K562 (cell line): ENCODE measurements at regions not wholly inside any gene's neighbourhood (a gene's known extent, or its start where the extent isn't known, plus 50 kb on each side); places are given as distances from the start of the nearest gene placed in this dataset.

Experiments
- ATAC-seq: fragments of 200-7000 bp; cut with Tn5 transposase; 3 replicates; pipeline ENCODE4 v1.9.1; 2020; ENCODE audit warnings: moderate library complexity
- BruUV-seq: library from RNA; stranded (reverse); fragments of 400-500 nt; replicated peaks from 2 replicates; lab custom pipeline; 2021; lab: Mats Ljungman, UMichigan
- CTCF ChIA-PET: fragments of 300-600 bp; formaldehyde crosslinking; extraction: SDS; loops from one replicate; lab custom pipeline; 2021; ENCODE audit warnings: low intra/inter-chr PET ratio; lab: Yijun Ruan, JAX
- POLR2A ChIA-PET: fragments of 300-600, 350-650 bp; sonication (Branson Sonifier 250); formaldehyde crosslinking; extraction: SDS; loops from one replicate; lab custom pipeline; 2021; ENCODE audit warnings: antibody characterized with exemption, inconsistent platforms; lab: Yijun Ruan, JAX
- DNase-seq, 4 experiments: peaks; one replicate each; pipeline versions ENCODE4 v3.0.0 to v3.0.0-alpha.2; 2011 to 2018; ENCODE audit warnings: low spot score in 3 of 4, mixed read lengths in 3 of 4; ENCODE audit errors: extremely low read depth in 1 of 4
- FAIRE-seq: peaks from 2 replicates; lab custom pipeline; 2011; peaks lifted over from hg19 to GRCh38; lab: Jason Lieb, UNC
- H2AFZ ChIP-seq: 2 replicates; pipeline ENCODE4 v1.6.0; 2011; ENCODE audit warnings: low read depth, low read length, control low read depth, inconsistent platforms
- H3K27ac ChIP-seq: fragments of 200-600 bp; 3 replicates; pipeline ENCODE4 v1.8.0; 2011; ENCODE audit warnings: low read depth, mild to moderate bottlenecking, control low read depth, inconsistent platforms, low read length, moderate library complexity, mixed read lengths; ENCODE audit errors: extremely low read depth
- H3K27me3 ChIP-seq, 2 experiments: fragments of 300-600 bp in 1 of 2; 2 replicates in 1 of 2; 3 replicates in 1 of 2; pipeline versions ENCODE4 v1.6.0 to v1.8.0; 2011; ENCODE audit warnings: inconsistent platforms in 2 of 2, low read length in 2 of 2, mild to moderate bottlenecking in 1 of 2, mixed read lengths in 1 of 2, moderate library complexity in 1 of 2; ENCODE audit not compliant: control insufficient read depth in 2 of 2, insufficient read depth in 2 of 2
- H3K36me3 ChIP-seq: fragments of 300-600 bp; 3 replicates; pipeline ENCODE4 v1.8.0; 2011; ENCODE audit warnings: mild to moderate bottlenecking, low read length, inconsistent platforms; ENCODE audit not compliant: control insufficient read depth, insufficient read depth
- H3K4me1 ChIP-seq, 2 experiments: fragments of 200-600 bp in 1 of 2; replicated peaks in 1 of 2; 2 replicates in 1 of 2; 3 replicates in 1 of 2; pipeline versions ENCODE4 v1.5.1 to v1.8.0; 2011; ENCODE audit warnings: inconsistent platforms in 2 of 2, low read length in 2 of 2, mild to moderate bottlenecking in 1 of 2, mixed read lengths in 1 of 2, moderate library complexity in 1 of 2; ENCODE audit not compliant: control insufficient read depth in 2 of 2, insufficient read depth in 2 of 2
- H3K4me2 ChIP-seq: 2 replicates; pipeline ENCODE4 v1.6.1; 2011; ENCODE audit warnings: low read length, control low read depth, inconsistent platforms, mixed read lengths; ENCODE audit not compliant: insufficient read depth
- H3K4me3 ChIP-seq: fragments of 200-600 bp; sonication (generic), shearing (Covaris generic); 2 replicates; pipeline ENCODE4 v1.5.1; 2016; ENCODE audit warnings: control low read depth, inconsistent platforms
- H3K79me2 ChIP-seq: fragments of 200-600 bp; 3 replicates; pipeline ENCODE4 v1.8.0; 2011; ENCODE audit warnings: low read length, inconsistent platforms; ENCODE audit not compliant: control insufficient read depth, insufficient read depth
- H3K9ac ChIP-seq, 2 experiments: 2 replicates each; pipeline versions ENCODE4 v1.6.0 to v1.6.1; 2011; ENCODE audit warnings: low read depth in 2 of 2, low read length in 2 of 2, control low read depth in 1 of 2, inconsistent platforms in 1 of 2, mild to moderate bottlenecking in 1 of 2, mixed read lengths in 1 of 2; ENCODE audit not compliant: insufficient read depth in 1 of 2
- H3K9me1 ChIP-seq: one replicate; pipeline ENCODE4 v1.6.0; 2011; ENCODE audit warnings: inconsistent platforms, mild to moderate bottlenecking, low read length, moderate library complexity; ENCODE audit not compliant: control insufficient read depth, insufficient read depth
- H3K9me3 ChIP-seq: replicated peaks from 2 replicates; pipeline ENCODE4 v1.5.1; 2011; ENCODE audit warnings: low read depth, low read length, inconsistent platforms; ENCODE audit not compliant: control insufficient read depth, insufficient read depth
- H4K20me1 ChIP-seq: replicated peaks from 2 replicates; pipeline ENCODE4 v1.6.1; 2011; ENCODE audit warnings: low read length, inconsistent platforms, mixed read lengths; ENCODE audit not compliant: control insufficient read depth, insufficient read depth
- DDX20 ChIP-seq: fragments of 450-650 bp; IDR thresholded peaks from 2 replicates; pipeline ENCODE4 v1.6.1; 2016; ENCODE audit warnings: missing genetic modification characterization, low read depth, mild to moderate bottlenecking, missing compliant biosample characterization, moderate library complexity
- DPF2 ChIP-seq: fragments of 450-650 bp; IDR thresholded peaks from 2 replicates; pipeline ENCODE4 v1.6.1; 2016
- ETV5 ChIP-seq: sonication (generic); formaldehyde crosslinking; IDR thresholded peaks from 2 replicates; pipeline ENCODE4 v1.4.0; 2020; ENCODE audit warnings: low read depth, mild to moderate bottlenecking, missing genetic modification reagents
- GABPA ChIP-seq: fragments of 200-800 bp; sonication (Bioruptor generic); conservative IDR thresholded peaks from 2 replicates; pipeline ENCODE4 v1.6.1; 2016; ENCODE audit warnings: low read depth, missing genetic modification characterization, missing compliant biosample characterization
- JUN ChIP-seq, 2 experiments: sonication (generic) in 1 of 2; formaldehyde crosslinking in 1 of 2; IDR thresholded peaks; 2 replicates each; pipeline versions ENCODE4 v1.6.1 to v1.8.0; 2012 to 2022; ENCODE audit warnings: borderline replicate concordance in 2 of 2, mild to moderate bottlenecking in 2 of 2, improper control_type of control experiment in 1 of 2, low read depth in 1 of 2, low read length in 1 of 2, missing genetic modification reagents in 1 of 2
- MTA2 ChIP-seq: fragments of 450-650 bp; IDR thresholded peaks from 2 replicates; pipeline ENCODE4 v1.6.1; 2016; ENCODE audit warnings: low read depth
- RBM17 ChIP-seq: fragments of 200-400 bp; formaldehyde crosslinking; IDR thresholded peaks from 2 replicates; pipeline ENCODE4 v1.6.1; 2017; ENCODE audit warnings: low read depth, mild to moderate bottlenecking, low read length, borderline replicate concordance
- ZNF274 ChIP-seq: IDR thresholded peaks from 2 replicates; pipeline ENCODE4 v1.6.1; 2011; ENCODE audit warnings: low read depth, mild to moderate bottlenecking, low read length, moderate library complexity, borderline replicate concordance
- ZNF280A ChIP-seq: fragments of 450-650 bp; IDR thresholded peaks from 2 replicates; pipeline ENCODE4 v1.6.1; 2018; ENCODE audit warnings: mild to moderate bottlenecking, low read depth; ENCODE audit not compliant: partially characterized antibody
- ZSCAN29 ChIP-seq: fragments of 450-650 bp; IDR thresholded peaks from 2 replicates; pipeline ENCODE4 v1.6.1; 2017
- WGBS: fragments of 100-300 bp; shearing (Covaris generic); methylation state at CpG from one replicate; pipeline ENCODE4 v1.1.6; 2016; ENCODE audit warnings: low coverage, mixed read lengths; ENCODE audit not compliant: insufficient coverage; ENCODE audit errors: missing lambda C conversion rate; 5-methylcytosine and 5-hydroxymethylcytosine counted together
- in situ Hi-C: fragments of 300-500 bp; cut with MboI; formaldehyde crosslinking; loops from 4 replicates; pipeline ENCODE4 v1.15.0; 2018; ENCODE audit warnings: inconsistent platforms, mixed read lengths
- intact Hi-C: fragments of 100-400 bp; cut with micrococcal nuclease; formaldehyde crosslinking; loops from 2 replicates; pipeline ENCODE4 v1.14.2; 2022
- TF ChIP-seq, protein P1 (sequence below), 2 experiments: fragments of 150-350 bp in 1 of 2; IDR thresholded peaks; 2 replicates each; pipeline ENCODE4 v1.6.1; 2012 to 2016; ENCODE audit warnings: low read depth in 2 of 2, low read length in 2 of 2, mild to moderate bottlenecking in 1 of 2, moderate library complexity in 1 of 2

- Histone ChIP-seq H3K4me2 (no peak overlapping the region), H3K79me2 (no peaks in the 10 kb centered on the region), H3K9me3 (no peaks in the 10 kb centered on the region), H3K4me1 (no peaks in the 10 kb centered on the region), H3K27ac (no peak overlapping the region), H3K36me3 (no peaks in the 10 kb centered on the region), H3K9ac (no peak overlapping the region), H3K9me1 (no peaks in the 10 kb centered on the region), H4K20me1 (no peaks in the 10 kb centered on the region), H3K27me3 (no peaks in the 10 kb centered on the region), H2AFZ (no peak overlapping the region), H3K4me3 (no peak overlapping the region)
- TF ChIP-seq RBM17 = no peak
- no peak for TF ChIP-seq DPF2
- TF ChIP-seq DDX20 (tag) = no peak
- TF ChIP-seq GABPA (tag) = no peak
- TF ChIP-seq MTA2 = no peak
- no peak for TF ChIP-seq ZSCAN29
- in situ Hi-C loops (no loop called here), intact Hi-C loops (no loop called here)
- CTCF ChIA-PET = no interaction called here
- BruUV-seq = no TSS peak
- POLR2A ChIA-PET = no interaction called here
- DNase-seq (no peak), ATAC-seq (no peak), FAIRE-seq (no peak)
- WGBS = 3% methylated on average over 3 of the region's 3 CpGs
Observed at GRCh38 chr13:76213423-76213904, 577.3 kb downstream of the LMO7 start.

GRCh38 chr13:76210262-76210661 is 574.1 kb downstream of the LMO7 start:
- CTCF ChIA-PET = no interaction called here
- 0% methylated on average over 1 of the region's 1 CpG for WGBS
- ATAC-seq (no peak), FAIRE-seq (no peak), DNase-seq (no peak)
- no peak overlapping the region for H3K4me3 ChIP-seq
- no peak overlapping the region for H3K27ac ChIP-seq
- no peaks in the 10 kb centered on the region for H3K9me1 ChIP-seq
- TF ChIP-seq, protein P1, sequence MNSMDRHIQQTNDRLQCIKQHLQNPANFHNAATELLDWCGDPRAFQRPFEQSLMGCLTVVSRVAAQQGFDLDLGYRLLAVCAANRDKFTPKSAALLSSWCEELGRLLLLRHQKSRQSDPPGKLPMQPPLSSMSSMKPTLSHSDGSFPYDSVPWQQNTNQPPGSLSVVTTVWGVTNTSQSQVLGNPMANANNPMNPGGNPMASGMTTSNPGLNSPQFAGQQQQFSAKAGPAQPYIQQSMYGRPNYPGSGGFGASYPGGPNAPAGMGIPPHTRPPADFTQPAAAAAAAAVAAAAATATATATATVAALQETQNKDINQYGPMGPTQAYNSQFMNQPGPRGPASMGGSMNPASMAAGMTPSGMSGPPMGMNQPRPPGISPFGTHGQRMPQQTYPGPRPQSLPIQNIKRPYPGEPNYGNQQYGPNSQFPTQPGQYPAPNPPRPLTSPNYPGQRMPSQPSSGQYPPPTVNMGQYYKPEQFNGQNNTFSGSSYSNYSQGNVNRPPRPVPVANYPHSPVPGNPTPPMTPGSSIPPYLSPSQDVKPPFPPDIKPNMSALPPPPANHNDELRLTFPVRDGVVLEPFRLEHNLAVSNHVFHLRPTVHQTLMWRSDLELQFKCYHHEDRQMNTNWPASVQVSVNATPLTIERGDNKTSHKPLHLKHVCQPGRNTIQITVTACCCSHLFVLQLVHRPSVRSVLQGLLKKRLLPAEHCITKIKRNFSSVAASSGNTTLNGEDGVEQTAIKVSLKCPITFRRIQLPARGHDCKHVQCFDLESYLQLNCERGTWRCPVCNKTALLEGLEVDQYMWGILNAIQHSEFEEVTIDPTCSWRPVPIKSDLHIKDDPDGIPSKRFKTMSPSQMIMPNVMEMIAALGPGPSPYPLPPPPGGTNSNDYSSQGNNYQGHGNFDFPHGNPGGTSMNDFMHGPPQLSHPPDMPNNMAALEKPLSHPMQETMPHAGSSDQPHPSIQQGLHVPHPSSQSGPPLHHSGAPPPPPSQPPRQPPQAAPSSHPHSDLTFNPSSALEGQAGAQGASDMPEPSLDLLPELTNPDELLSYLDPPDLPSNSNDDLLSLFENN (IDR thresholded peaks at IDR 0.05; ENCODE audit: low read depth in 2 of 2, low read length in 2 of 2) = no peak
- TF ChIP-seq ETV5 (CRISPR knock-in tag) (no peak), ZNF280A (no peak), JUN (IDR thresholded peaks at IDR 0.05; ENCODE audit: borderline replicate concordance, low read depth, low read length) (no peak), JUN (CRISPR knock-in tag; IDR thresholded peaks at IDR 0.05; ENCODE audit: borderline replicate concordance) (no peak), ZNF274 (no peak)
- no peaks in the 10 kb centered on the region for H3K79me2 ChIP-seq
- no peaks in the 10 kb centered on the region for H3K36me3 ChIP-seq
- H3K27me3 ChIP-seq = no peaks in the 10 kb centered on the region
- intact Hi-C loops (no loop called here), in situ Hi-C loops (no loop called here)
- H3K4me1 ChIP-seq = no peaks in the 10 kb centered on the region
- no peak overlapping the region for H2AFZ ChIP-seq
- no TSS peak for BruUV-seq
- no peaks in the 10 kb centered on the region for H4K20me1 ChIP-seq
- POLR2A ChIA-PET = no interaction called here
- no peak overlapping the region for H3K4me2 ChIP-seq
- H3K9me3 ChIP-seq = no peaks in the 10 kb centered on the region
- H3K9ac ChIP-seq = no peak overlapping the region
